CD4-positive, alpha-beta T cell treated with Interferon gamma for 1 hour (primary cell): ENCODE measurements at regions not wholly inside any gene's neighbourhood (a gene's known extent, or its start where the extent isn't known, plus 50 kb on each side); places are given as distances from the start of the nearest gene placed in this dataset.

Source experiments
- DNase-seq: peaks from one replicate; pipeline ENCODE4 v3.0.0-alpha.2; 2020

DNA sequence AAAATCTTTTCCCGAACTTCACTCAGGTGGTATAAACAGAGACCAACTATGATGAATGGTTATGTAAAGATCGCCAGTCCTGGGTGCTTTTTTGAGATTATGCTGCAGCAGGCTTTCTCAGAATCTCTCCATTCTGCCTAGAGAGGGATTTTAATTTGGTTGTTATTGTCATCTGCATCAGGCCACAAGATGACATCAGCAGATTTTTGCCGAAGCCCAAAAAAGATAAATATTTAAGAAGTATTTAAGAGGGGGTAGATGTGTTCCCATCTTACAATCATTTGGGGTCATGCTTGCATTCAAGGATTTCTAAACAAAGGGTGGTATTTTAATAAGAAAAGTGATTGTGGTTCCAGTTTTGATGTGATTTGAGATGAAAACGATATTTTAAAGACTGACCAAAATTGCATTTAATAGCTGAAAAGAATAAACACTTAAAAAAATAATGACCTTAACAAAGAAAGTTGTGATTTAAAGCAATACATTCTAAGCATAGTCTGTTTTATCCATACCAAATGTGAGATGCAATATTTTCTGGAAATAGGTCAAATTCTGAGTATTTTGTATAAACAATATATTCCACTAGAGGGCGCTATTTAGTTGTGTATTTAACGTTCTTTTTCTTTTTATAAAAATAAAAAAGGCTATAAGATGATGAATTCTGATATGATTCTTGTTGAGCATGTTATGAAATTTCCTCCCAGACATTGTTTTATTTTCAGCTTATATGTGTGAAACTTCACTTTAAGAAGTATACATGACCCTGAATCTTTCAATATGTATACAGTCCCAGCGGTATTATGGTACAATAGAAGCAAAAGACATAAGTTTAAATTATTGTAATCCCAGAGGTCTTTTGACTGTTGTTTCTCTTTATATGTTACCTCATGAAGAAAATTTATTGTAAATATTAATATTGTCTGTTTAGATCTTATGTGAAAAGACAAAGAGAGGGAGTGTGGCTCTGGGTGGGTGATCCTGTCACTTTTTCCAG, 51.0 kb upstream of the ZFP64 start:
- DNase-seq = no peak
